Aorta (tissue), 5 donors: ENCODE measurements at regions not wholly inside any gene's neighbourhood (a gene's known extent, or its start where the extent isn't known, plus 50 kb on each side); places are given as distances from the start of the nearest gene placed in this dataset.
"Not testable (repeated sequence)": the region's sequence is repeated elsewhere in the genome, so short reads cannot be mapped to it uniquely, and the experiment has no call there.

Experiments used
- ATAC-seq: fragments of 200-7000 bp; cut with Tn5 transposase; one replicate; pipeline ENCODE4 v1.9.1; 2022; ENCODE audit warnings: moderate library complexity; ENCODE audit not compliant: low FRiP score
- DNase-seq, 2 donors: peaks; one replicate each; pipeline ENCODE4 v3.0.0-alpha.2; 2020
- H3K27ac ChIP-seq, 2 donors: one replicate each; pipeline ENCODE4 v1.5.1; 2013; ENCODE audit warnings: low read length in 2 of 2, mild to moderate bottlenecking in 2 of 2, moderate library complexity in 2 of 2, control low read depth in 1 of 2, inconsistent platforms in 1 of 2, low read depth in 1 of 2
- H3K27me3 ChIP-seq, 2 donors: one replicate each; pipeline ENCODE4 v1.6.1; 2013; ENCODE audit warnings: control low read depth in 1 of 2, low read length in 1 of 2, mild to moderate bottlenecking in 1 of 2, moderate library complexity in 1 of 2; ENCODE audit not compliant: insufficient read depth in 2 of 2, control insufficient read depth in 1 of 2
- H3K36me3 ChIP-seq, 2 donors: one replicate each; pipeline ENCODE4 v1.6.1; 2013; ENCODE audit warnings: control low read depth in 1 of 2, low read length in 1 of 2, mild to moderate bottlenecking in 1 of 2; ENCODE audit not compliant: insufficient read depth in 2 of 2, control insufficient read depth in 1 of 2
- H3K4me1 ChIP-seq, 2 donors: one replicate each; pipeline ENCODE4 v1.6.1; 2013; ENCODE audit warnings: low read length in 2 of 2, control low read depth in 1 of 2, mild to moderate bottlenecking in 1 of 2, moderate library complexity in 1 of 2; ENCODE audit not compliant: insufficient read depth in 2 of 2, control insufficient read depth in 1 of 2
- H3K4me3 ChIP-seq, 2 donors: one replicate each; pipeline ENCODE4 v1.5.1; 2013; ENCODE audit warnings: low read length in 2 of 2, control low read depth in 1 of 2, mild to moderate bottlenecking in 1 of 2
- H3K9me3 ChIP-seq: one replicate; pipeline ENCODE4 v1.6.1; 2013; ENCODE audit warnings: mild to moderate bottlenecking, low read length; ENCODE audit not compliant: control insufficient read depth
- WGBS, 2 donors: extraction: QIAGEN DNeasy Blood & Tissue Kit; methylation state at CpG; one replicate each; pipeline ENCODE4 v1.1.7; 2013; 5-methylcytosine and 5-hydroxymethylcytosine counted together
- intact Hi-C, 2 donors: fragments of 100-400 bp; cut with DNase I; formaldehyde crosslinking; loops; one replicate each; pipeline versions ENCODE4 v1.14.2 to v1.15.0; 2022
- donor health status: healthy with polysubstance abuse.
- donor health status: Bipolar disorder and iron deficiency.
- donor health status: DM: no; HTN: no; CAD: no.
- donor health status: DM: no; HTN: no; CAD: no.
- donor health status: DM: yes; HTN: yes; CAD: no.

GRCh38 chr11:71698110-71698509 is 115.4 kb upstream of the KRTAP5-11 start:
- H3K27me3 ChIP-seq, intact Hi-C loops, H3K9me3 ChIP-seq, DNase-seq, H3K36me3 ChIP-seq, H3K27ac ChIP-seq, H3K4me3 ChIP-seq, H3K4me1 ChIP-seq, ATAC-seq: not testable (repeated sequence)

GRCh38 chr11:71698961-71699360 is 116.3 kb upstream of the KRTAP5-11 start:
- DNase-seq, H3K36me3 ChIP-seq, H3K27me3 ChIP-seq, intact Hi-C loops, H3K4me1 ChIP-seq, H3K27ac ChIP-seq, ATAC-seq, H3K4me3 ChIP-seq, H3K9me3 ChIP-seq: not testable (repeated sequence)
- 58 to 84% methylated on average over 2 of the region's 2 CpGs for WGBS, 2 donors

GRCh38 chr11:71701435-71702291 is 119.0 kb upstream of the KRTAP5-11 start:
- intact Hi-C loops, H3K4me3 ChIP-seq, ATAC-seq: not testable (repeated sequence)

GRCh38 chr11:71705086-71705737 is 122.5 kb upstream of the KRTAP5-11 start:
- ATAC-seq, H3K27ac ChIP-seq, H3K4me1 ChIP-seq, H3K4me3 ChIP-seq, H3K36me3 ChIP-seq, H3K9me3 ChIP-seq, DNase-seq, intact Hi-C loops, H3K27me3 ChIP-seq: not testable (repeated sequence)
- 90 to 100% methylated on average over 2 of the region's 3 CpGs for WGBS, 2 donors

More at GRCh38 chr11:71701435-71702291, 119.0 kb upstream of the KRTAP5-11 start:
- not testable (repeated sequence) for H3K27me3 ChIP-seq, DNase-seq, H3K27ac ChIP-seq, H3K36me3 ChIP-seq, H3K9me3 ChIP-seq, H3K4me1 ChIP-seq
- 25 to 32% methylated on average over 3 of the region's 3 CpGs for WGBS, 2 donors

GRCh38 chr11:71705738-71706432 is 123.2 kb upstream of the KRTAP5-11 start:
- H3K27ac ChIP-seq, ATAC-seq, DNase-seq, intact Hi-C loops, H3K4me1 ChIP-seq, H3K4me3 ChIP-seq, H3K36me3 ChIP-seq, H3K9me3 ChIP-seq, H3K27me3 ChIP-seq: not testable (repeated sequence)
- WGBS, 2 donors = 20 to 38% methylated on average over 3 to 4 of the region's 4 CpGs

- H3K36me3 ChIP-seq, H3K27ac ChIP-seq, H3K4me3 ChIP-seq, H3K27me3 ChIP-seq, H3K9me3 ChIP-seq, DNase-seq, ATAC-seq, intact Hi-C loops, H3K4me1 ChIP-seq: not testable (repeated sequence)
- 86 to 92% methylated on average over 12 of the region's 12 CpGs for WGBS, 2 donors
These were observed 124.4 kb upstream of the KRTAP5-11 start for GRCh38 chr11:71707083-71707482.

GRCh38 chr11:71709541-71709940 is 123.5 kb upstream of the DEFB108B start:
- not testable (repeated sequence) for H3K27ac ChIP-seq, DNase-seq

GRCh38 chr11:71710171-71710671 is 122.8 kb upstream of the DEFB108B start:
- H3K4me3 ChIP-seq, ATAC-seq, H3K27me3 ChIP-seq, intact Hi-C loops, H3K36me3 ChIP-seq, H3K4me1 ChIP-seq, DNase-seq, H3K9me3 ChIP-seq, H3K27ac ChIP-seq: not testable (repeated sequence)
- 39 to 40% methylated on average over 16 of the region's 16 CpGs for WGBS, 2 donors

More at GRCh38 chr11:71709541-71709940, 123.5 kb upstream of the DEFB108B start:
- intact Hi-C loops, H3K9me3 ChIP-seq, H3K4me3 ChIP-seq, H3K36me3 ChIP-seq, ATAC-seq, H3K27me3 ChIP-seq, H3K4me1 ChIP-seq: not testable (repeated sequence)
- 59 to 68% methylated on average over 6 of the region's 6 CpGs for WGBS, 2 donors
